H9 (cell line): ENCODE measurements at regions not wholly inside any gene's neighbourhood (a gene's known extent, or its start where the extent isn't known, plus 50 kb on each side); places are given as distances from the start of the nearest gene placed in this dataset.

ENCODE experiments used
- DNase-seq: peaks from one replicate; pipeline ENCODE4 v3.0.0-alpha.2; 2017
- H2AFZ ChIP-seq: one replicate; pipeline ENCODE4 v1.6.1; 2013; ENCODE audit warnings: mild to moderate bottlenecking, low read length, control low read depth, moderate library complexity
- H2AK5ac ChIP-seq: 2 replicates; pipeline ENCODE4 v1.6.1; 2013; ENCODE audit warnings: low read length, control low read depth, mixed read lengths; ENCODE audit not compliant: insufficient read length
- H2BK120ac ChIP-seq: one replicate; pipeline ENCODE4 v1.6.1; 2013; ENCODE audit warnings: low read depth, mild to moderate bottlenecking, low read length, control low read depth, inconsistent platforms; ENCODE audit not compliant: poor library complexity, severe bottlenecking
- H2BK12ac ChIP-seq: 2 replicates; pipeline ENCODE4 v1.6.1; 2013; ENCODE audit warnings: low read length, control low read depth, mixed read lengths, low read depth; ENCODE audit not compliant: insufficient read length
- H2BK15ac ChIP-seq: 2 replicates; pipeline ENCODE4 v1.6.1; 2013; ENCODE audit warnings: low read depth, low read length, control low read depth
- H2BK20ac ChIP-seq: one replicate; pipeline ENCODE4 v1.6.1; 2013; ENCODE audit warnings: low read depth, mild to moderate bottlenecking, low read length, control low read depth, inconsistent platforms; ENCODE audit not compliant: poor library complexity, severe bottlenecking
- H2BK5ac ChIP-seq: 2 replicates; pipeline ENCODE4 v1.6.1; 2013; ENCODE audit warnings: low read length, control low read depth, mixed read lengths; ENCODE audit not compliant: insufficient read length
- H3K14ac ChIP-seq: 2 replicates; pipeline ENCODE4 v1.6.1; 2013; ENCODE audit warnings: low read length, control low read depth; ENCODE audit not compliant: insufficient read depth
- H3K18ac ChIP-seq: 2 replicates; pipeline ENCODE4 v1.6.1; 2013; ENCODE audit warnings: low read depth, mild to moderate bottlenecking, mixed read lengths, low read length, control low read depth; ENCODE audit not compliant: insufficient read length
- H3K23ac ChIP-seq: 2 replicates; pipeline ENCODE4 v1.6.1; 2013; ENCODE audit warnings: low read length, control low read depth, mixed read lengths, low read depth; ENCODE audit not compliant: insufficient read length
- H3K23me2 ChIP-seq: 2 replicates; pipeline ENCODE4 v1.6.1; 2013; ENCODE audit warnings: low read depth, mild to moderate bottlenecking, mixed read lengths, low read length, control low read depth; ENCODE audit not compliant: insufficient read length, poor library complexity, severe bottlenecking
- H3K27ac ChIP-seq: 2 replicates; pipeline ENCODE4 v1.5.1; 2013; ENCODE audit warnings: low read length, control low read depth, mixed read lengths, low read depth; ENCODE audit not compliant: insufficient read length
- H3K27me3 ChIP-seq: 2 replicates; pipeline ENCODE4 v1.6.1; 2013; ENCODE audit warnings: low read length, control low read depth, inconsistent platforms; ENCODE audit not compliant: insufficient read depth
- H3K4ac ChIP-seq: 2 replicates; pipeline ENCODE4 v1.6.1; 2013; ENCODE audit warnings: low read depth, mild to moderate bottlenecking, control low read depth, inconsistent platforms, low read length, moderate library complexity
- H3K4me1 ChIP-seq: 2 replicates; pipeline ENCODE4 v1.6.1; 2013; ENCODE audit warnings: low read length, control low read depth, inconsistent platforms; ENCODE audit not compliant: insufficient read depth
- H3K4me2 ChIP-seq: 2 replicates; pipeline ENCODE4 v1.6.1; 2013; ENCODE audit warnings: low read length, control low read depth, mixed read lengths; ENCODE audit not compliant: insufficient read length, insufficient read depth
- H3K56ac ChIP-seq: 2 replicates; pipeline ENCODE4 v1.6.1; 2013; ENCODE audit warnings: low read depth, mild to moderate bottlenecking, mixed read lengths, low read length, control low read depth; ENCODE audit not compliant: insufficient read length
- H3K79me1 ChIP-seq: 2 replicates; pipeline ENCODE4 v1.6.1; 2013; ENCODE audit warnings: low read depth, mild to moderate bottlenecking, moderate library complexity, low read length, control low read depth, inconsistent platforms; ENCODE audit not compliant: insufficient read depth, poor library complexity, severe bottlenecking
- H3K79me2 ChIP-seq: 2 replicates; pipeline ENCODE4 v1.6.1; 2013; ENCODE audit warnings: low read length, control low read depth, inconsistent platforms; ENCODE audit not compliant: insufficient read depth
- H3K9ac ChIP-seq: 2 replicates; pipeline ENCODE4 v1.6.1; 2013; ENCODE audit warnings: low read length, control low read depth, mixed read lengths; ENCODE audit not compliant: insufficient read length; ENCODE audit errors: extremely low read depth
- H3K9me3 ChIP-seq: one replicate; pipeline ENCODE4 v1.6.1; 2013; ENCODE audit warnings: low read depth, low read length, inconsistent platforms; ENCODE audit not compliant: control insufficient read depth
- H3T11ph ChIP-seq: one replicate; pipeline ENCODE4 v1.6.1; 2013; ENCODE audit warnings: mild to moderate bottlenecking, low read length, control low read depth, inconsistent platforms
- H4K20me1 ChIP-seq: one replicate; pipeline ENCODE4 v1.6.1; 2013; ENCODE audit not compliant: control insufficient read depth, insufficient read length, insufficient read depth
- H4K5ac ChIP-seq: 2 replicates; pipeline ENCODE4 v1.6.1; 2013; ENCODE audit warnings: low read depth, mild to moderate bottlenecking, mixed read lengths, low read length, control low read depth; ENCODE audit not compliant: insufficient read length
- H4K8ac ChIP-seq: replicated peaks from 2 replicates; pipeline ENCODE4 v1.6.1; 2013; ENCODE audit warnings: low read length, control low read depth, mixed read lengths, low read depth; ENCODE audit not compliant: insufficient read length
- H4K91ac ChIP-seq: 2 replicates; pipeline ENCODE4 v1.6.1; 2013; ENCODE audit warnings: low read depth, mild to moderate bottlenecking, moderate library complexity, mixed read lengths, low read length, control low read depth; ENCODE audit not compliant: insufficient read length
- H3K27ac Mint-ChIP-seq, 3 experiments: 2 replicates in 2 of 3; 3 replicates in 1 of 3; pipeline ENCODE4 v1.8.0; 2020 to 2021; ENCODE audit warnings: mixed read lengths in 3 of 3, mild to moderate bottlenecking in 1 of 3, moderate library complexity in 1 of 3
- H3K27me3 Mint-ChIP-seq: 2 replicates; pipeline ENCODE4 v1.8.0; 2021; ENCODE audit warnings: low read depth, mild to moderate bottlenecking, moderate library complexity, mixed read lengths
- H3K36me3 Mint-ChIP-seq, 3 experiments: 2 replicates in 2 of 3; 3 replicates in 1 of 3; pipeline ENCODE4 v1.8.0; 2020 to 2021; ENCODE audit warnings: low read depth in 3 of 3, mixed read lengths in 3 of 3; ENCODE audit not compliant: insufficient read depth in 1 of 3
- H3K4me1 Mint-ChIP-seq, 2 experiments: 2 replicates each; pipeline ENCODE4 v1.8.0; 2020; ENCODE audit warnings: mixed read lengths in 2 of 2
- H3K4me3 Mint-ChIP-seq, 2 experiments: 2 replicates in 1 of 2; 3 replicates in 1 of 2; pipeline ENCODE4 v1.8.0; 2020 to 2021; ENCODE audit warnings: mild to moderate bottlenecking in 2 of 2, mixed read lengths in 2 of 2, moderate library complexity in 1 of 2
- H3K9me3 Mint-ChIP-seq, 2 experiments: 2 replicates in 1 of 2; 3 replicates in 1 of 2; pipeline ENCODE4 v1.8.0; 2020; ENCODE audit warnings: mild to moderate bottlenecking in 2 of 2, mixed read lengths in 2 of 2, moderate library complexity in 1 of 2
- WGBS: extraction: QIAGEN DNeasy Blood & Tissue Kit; methylation state at CpG from one replicate; pipeline ENCODE4 v1.1.7; 2013; ENCODE audit warnings: missing lambda C conversion rate, low lambda C conversion rate, mixed read lengths; ENCODE audit not compliant: insufficient read length; ENCODE audit errors: extremely low coverage; 5-methylcytosine and 5-hydroxymethylcytosine counted together
- TF ChIP-seq, protein P1 (sequence below): fragments of 200-600 bp; sonication (generic); conservative IDR thresholded peaks from 3 replicates; pipeline ENCODE4 v1.8.0; 2021; ENCODE audit warnings: antibody characterized with exemption, mild to moderate bottlenecking

DNA sequence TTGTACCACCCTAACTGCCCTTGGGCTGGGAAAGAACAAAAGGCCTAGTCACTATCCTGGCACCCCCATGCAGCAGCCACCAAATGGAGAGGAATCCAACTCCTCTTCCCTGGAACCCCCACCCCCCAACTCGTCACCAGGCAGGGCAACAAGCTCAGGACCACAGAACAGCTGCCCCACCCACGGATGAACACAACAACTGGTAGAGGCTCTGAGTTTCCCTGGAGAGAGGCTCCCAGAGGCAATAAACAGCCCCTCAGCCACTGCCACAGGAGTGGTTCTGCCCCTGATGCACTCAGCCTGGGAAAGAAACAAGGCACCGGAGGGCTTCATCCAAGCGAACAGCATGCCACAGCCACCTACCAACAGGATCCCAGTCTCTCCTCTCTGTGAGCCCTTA lies 778.4 kb upstream of the FAT3 start:
- Histone ChIP-seq H3K56ac (no peak overlapping the region), H2BK15ac (no peak overlapping the region), H3K27me3 (no peaks in the 10 kb centered on the region), H3K27ac (no peak overlapping the region), H3K79me1 (no peaks in the 10 kb centered on the region), H3K9ac (no peak overlapping the region), H2AFZ (no peak overlapping the region), H2BK20ac (no peak overlapping the region), H3K9me3 (no peaks in the 10 kb centered on the region), H4K8ac (no peak overlapping the region), H2AK5ac (no peak overlapping the region), H2BK120ac (no peak overlapping the region), H3K18ac (no peak overlapping the region), H3K4me1 (no peaks in the 10 kb centered on the region), H3T11ph (no peak overlapping the region), H3K14ac (no peak overlapping the region), H3K4me2 (no peak overlapping the region), H2BK12ac (no peak overlapping the region), H3K23me2 (no peaks in the 10 kb centered on the region), H2BK5ac (no peak overlapping the region), H4K5ac (no peak overlapping the region), H3K79me2 (no peaks in the 10 kb centered on the region), H3K23ac (no peak overlapping the region), H4K91ac (no peak overlapping the region), H3K4ac (no peak overlapping the region), H4K20me1 (no peaks in the 10 kb centered on the region)
- WGBS, result no CpG with 5 or more reads among the region's 4 CpGs
- Mint-ChIP-seq H3K27me3 (no peaks in the 10 kb centered on the region), H3K4me1 (no peaks in the 10 kb centered on the region), H3K36me3 (no peaks in the 10 kb centered on the region), H3K27ac (0 out of 7 replicates have a peak overlapping the region, but pooled peaks of 1 of the 3 experiments have one; percentile 28), H3K9me3 (peaks cover 0 to 2% of the 10 kb centered on the region in 2 experiments; a peak in 1 of 5 replicates), H3K4me3 (no peak overlapping the region)
- DNase-seq, result no peak
- TF ChIP-seq, protein P1, sequence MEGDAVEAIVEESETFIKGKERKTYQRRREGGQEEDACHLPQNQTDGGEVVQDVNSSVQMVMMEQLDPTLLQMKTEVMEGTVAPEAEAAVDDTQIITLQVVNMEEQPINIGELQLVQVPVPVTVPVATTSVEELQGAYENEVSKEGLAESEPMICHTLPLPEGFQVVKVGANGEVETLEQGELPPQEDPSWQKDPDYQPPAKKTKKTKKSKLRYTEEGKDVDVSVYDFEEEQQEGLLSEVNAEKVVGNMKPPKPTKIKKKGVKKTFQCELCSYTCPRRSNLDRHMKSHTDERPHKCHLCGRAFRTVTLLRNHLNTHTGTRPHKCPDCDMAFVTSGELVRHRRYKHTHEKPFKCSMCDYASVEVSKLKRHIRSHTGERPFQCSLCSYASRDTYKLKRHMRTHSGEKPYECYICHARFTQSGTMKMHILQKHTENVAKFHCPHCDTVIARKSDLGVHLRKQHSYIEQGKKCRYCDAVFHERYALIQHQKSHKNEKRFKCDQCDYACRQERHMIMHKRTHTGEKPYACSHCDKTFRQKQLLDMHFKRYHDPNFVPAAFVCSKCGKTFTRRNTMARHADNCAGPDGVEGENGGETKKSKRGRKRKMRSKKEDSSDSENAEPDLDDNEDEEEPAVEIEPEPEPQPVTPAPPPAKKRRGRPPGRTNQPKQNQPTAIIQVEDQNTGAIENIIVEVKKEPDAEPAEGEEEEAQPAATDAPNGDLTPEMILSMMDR, result no peak
